PFSK-1 (cell line): ENCODE measurements at regions not wholly inside any gene's neighbourhood (a gene's known extent, or its start where the extent isn't known, plus 50 kb on each side); places are given as distances from the start of the nearest gene placed in this dataset.

Source experiments
- POLR2AphosphoS5 ChIP-seq: IDR thresholded peaks from 2 replicates; pipeline ENCODE4 v1.6.1; 2012; ENCODE audit warnings: low read depth, mild to moderate bottlenecking, control low read depth, low read length, moderate library complexity
- REST ChIP-seq, 2 experiments: IDR thresholded peaks; 2 replicates each; pipeline versions ENCODE4 v1.6.1 to v1.8.0; 2011 to 2012; ENCODE audit warnings: low read depth in 2 of 2, low read length in 2 of 2, control low read depth in 1 of 2, inconsistent platforms in 1 of 2, mild to moderate bottlenecking in 1 of 2, moderate library complexity in 1 of 2; ENCODE audit not compliant: insufficient read depth in 1 of 2
- SIN3A ChIP-seq: IDR thresholded peaks from 2 replicates; pipeline ENCODE4 v1.6.1; 2012; ENCODE audit warnings: mild to moderate bottlenecking, low read length, moderate library complexity, borderline replicate concordance; ENCODE audit not compliant: insufficient read depth
- TAF1 ChIP-seq: IDR thresholded peaks from 2 replicates; pipeline ENCODE4 v1.6.1; 2012; ENCODE audit warnings: low read length, control low read depth, borderline replicate concordance; ENCODE audit not compliant: insufficient read depth

GRCh38 chr16:73886426-73886825 lies 410.2 kb upstream of the PSMD7 start:
- TF ChIP-seq REST (IDR thresholded peaks at IDR 0.05; ENCODE audit: insufficient read depth in 1 of 2, low read depth in 2 of 2, low read length in 2 of 2) (no peak), TAF1 (no peak), POLR2AphosphoS5 (no peak), SIN3A (no peak)
